Hepatocyte (in vitro differentiated cells): ENCODE measurements at regions not wholly inside any gene's neighbourhood (a gene's known extent, or its start where the extent isn't known, plus 50 kb on each side); places are given as distances from the start of the nearest gene placed in this dataset.
"Not testable (repeated sequence)": the region's sequence is repeated elsewhere in the genome, so short reads cannot be mapped to it uniquely, and the experiment has no call there.

Source experiments
- DNase-seq: peaks from one replicate; pipeline ENCODE4 v3.0.0-alpha.2; 2016; ENCODE audit warnings: low spot score
- H2AFZ ChIP-seq: fragments of 200-600 bp; sonication (generic); 2 replicates; pipeline ENCODE4 v1.6.0; 2016; ENCODE audit warnings: antibody characterized with exemption, mild to moderate bottlenecking
- H3K27ac ChIP-seq: fragments of 200-600 bp; sonication (generic); 2 replicates; pipeline ENCODE4 v1.5.1; 2016; ENCODE audit warnings: mild to moderate bottlenecking
- H3K27me3 ChIP-seq: fragments of 200-600 bp; sonication (generic); 2 replicates; pipeline ENCODE4 v1.6.1; 2016
- H3K36me3 ChIP-seq: fragments of 200-600 bp; sonication (generic); replicated peaks from 2 replicates; pipeline ENCODE4 v1.5.1; 2016; ENCODE audit warnings: low read depth; ENCODE audit not compliant: insufficient read depth
- H3K4me1 ChIP-seq: fragments of 200-600 bp; sonication (generic); 2 replicates; pipeline ENCODE4 v1.5.1; 2016; ENCODE audit warnings: mild to moderate bottlenecking, moderate library complexity; ENCODE audit not compliant: insufficient read depth
- H3K4me2 ChIP-seq: fragments of 200-600 bp; sonication (generic); 2 replicates; pipeline ENCODE4 v1.6.0; 2016
- H3K4me3 ChIP-seq: fragments of 200-600 bp; sonication (generic); 2 replicates; pipeline ENCODE4 v1.5.1; 2016; ENCODE audit warnings: mild to moderate bottlenecking
- H3K79me2 ChIP-seq: fragments of 200-600 bp; sonication (generic); 2 replicates; pipeline ENCODE4 v1.6.0; 2017; ENCODE audit warnings: mild to moderate bottlenecking
- H3K9me2 ChIP-seq: fragments of 200-600 bp; sonication (generic); replicated peaks from 2 replicates; pipeline ENCODE4 v1.6.0; 2017; ENCODE audit warnings: mild to moderate bottlenecking; ENCODE audit not compliant: insufficient read depth
- H3K9me3 ChIP-seq: fragments of 200-600 bp; sonication (generic); 2 replicates; pipeline ENCODE4 v1.5.1; 2016; ENCODE audit warnings: low read depth, mild to moderate bottlenecking
- H4K20me1 ChIP-seq: fragments of 200-600 bp; sonication (generic); 2 replicates; pipeline ENCODE4 v1.6.0; 2016; ENCODE audit warnings: mild to moderate bottlenecking; ENCODE audit not compliant: insufficient read depth, poor library complexity, severe bottlenecking
- EZH2 ChIP-seq: fragments of 200-600 bp; sonication (generic); IDR thresholded peaks from 2 replicates; pipeline ENCODE4 v1.6.1; 2016; ENCODE audit warnings: antibody characterized with exemption, mild to moderate bottlenecking, borderline replicate concordance
- EZH2phosphoT487 ChIP-seq: fragments of 200-600 bp; sonication (generic); IDR thresholded peaks from one replicate; pipeline ENCODE4 v1.6.1; 2018; ENCODE audit warnings: antibody characterized with exemption, mild to moderate bottlenecking, low read depth, moderate library complexity; ENCODE audit not compliant: unreplicated experiment, severe bottlenecking
- WGBS: methylation state at CpG from one replicate; pipeline ENCODE4 v1.1.6; 2016; ENCODE audit warnings: low lambda C conversion rate; ENCODE audit errors: missing lambda C conversion rate; 5-methylcytosine and 5-hydroxymethylcytosine counted together
- TF ChIP-seq, protein P1 (sequence below): fragments of 200-600 bp; sonication (generic); IDR thresholded peaks from 2 replicates; pipeline ENCODE4 v1.5.1; 2016; ENCODE audit warnings: antibody characterized with exemption, mild to moderate bottlenecking; ENCODE audit not compliant: poor library complexity

DNA sequence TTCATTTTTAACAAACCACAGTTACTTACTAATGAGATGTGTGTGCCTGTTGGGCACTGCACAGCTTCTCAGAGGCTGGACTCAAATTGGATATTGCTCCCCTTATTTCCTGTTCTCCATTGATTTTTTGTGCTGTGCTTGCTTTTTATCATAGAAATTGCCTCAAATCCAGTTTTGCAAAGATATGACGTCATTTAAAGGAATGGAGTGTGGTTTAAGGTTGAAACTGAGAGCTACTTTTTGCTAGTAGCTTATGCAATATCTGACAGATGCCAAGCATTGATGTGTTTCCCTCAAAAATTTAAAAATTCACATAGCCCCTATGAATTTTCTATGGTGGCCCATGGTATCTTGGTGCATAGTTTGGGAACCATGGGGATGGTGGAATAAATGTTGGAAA lies 67.7 kb upstream of the ROPN1 start:
- WGBS = 83% methylated on average over 1 of the region's 1 CpG
- no peak overlapping the region for H3K4me2 ChIP-seq

DNA sequence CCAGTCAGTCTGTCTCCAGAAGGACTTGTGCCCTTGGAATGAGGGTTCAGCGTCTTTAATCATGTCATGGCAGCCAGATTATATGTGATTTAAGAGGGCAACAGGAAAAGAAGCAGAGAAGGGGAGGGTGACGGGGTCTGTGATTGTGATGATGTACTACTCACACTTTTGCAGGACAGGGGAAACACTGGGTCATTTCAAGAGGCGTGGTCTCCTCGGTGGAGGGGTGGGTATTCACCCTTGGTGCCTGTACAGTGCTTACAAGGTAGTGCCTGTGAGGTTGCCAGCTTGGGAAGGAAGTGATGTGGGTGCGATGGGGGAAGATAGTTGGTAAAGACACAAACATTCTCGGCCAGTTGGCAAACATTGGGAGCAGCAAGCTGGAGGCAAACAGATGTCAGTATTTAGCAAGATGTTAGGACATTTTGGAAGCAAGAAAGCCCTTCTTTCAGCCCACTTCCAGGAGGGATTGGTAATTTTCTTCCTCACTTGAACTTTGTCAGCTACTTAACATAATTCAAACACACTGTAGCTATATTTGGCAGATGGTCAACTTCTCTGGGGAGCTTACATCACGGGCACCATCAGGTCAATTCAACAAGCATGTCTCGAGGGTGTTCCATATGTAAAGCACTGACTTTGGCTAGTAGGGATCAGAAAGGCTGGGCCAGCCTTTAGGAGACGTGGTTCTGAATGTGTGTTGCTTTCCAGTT lies 71.4 kb upstream of the ROPN1 start:
- TF ChIP-seq, protein P1, sequence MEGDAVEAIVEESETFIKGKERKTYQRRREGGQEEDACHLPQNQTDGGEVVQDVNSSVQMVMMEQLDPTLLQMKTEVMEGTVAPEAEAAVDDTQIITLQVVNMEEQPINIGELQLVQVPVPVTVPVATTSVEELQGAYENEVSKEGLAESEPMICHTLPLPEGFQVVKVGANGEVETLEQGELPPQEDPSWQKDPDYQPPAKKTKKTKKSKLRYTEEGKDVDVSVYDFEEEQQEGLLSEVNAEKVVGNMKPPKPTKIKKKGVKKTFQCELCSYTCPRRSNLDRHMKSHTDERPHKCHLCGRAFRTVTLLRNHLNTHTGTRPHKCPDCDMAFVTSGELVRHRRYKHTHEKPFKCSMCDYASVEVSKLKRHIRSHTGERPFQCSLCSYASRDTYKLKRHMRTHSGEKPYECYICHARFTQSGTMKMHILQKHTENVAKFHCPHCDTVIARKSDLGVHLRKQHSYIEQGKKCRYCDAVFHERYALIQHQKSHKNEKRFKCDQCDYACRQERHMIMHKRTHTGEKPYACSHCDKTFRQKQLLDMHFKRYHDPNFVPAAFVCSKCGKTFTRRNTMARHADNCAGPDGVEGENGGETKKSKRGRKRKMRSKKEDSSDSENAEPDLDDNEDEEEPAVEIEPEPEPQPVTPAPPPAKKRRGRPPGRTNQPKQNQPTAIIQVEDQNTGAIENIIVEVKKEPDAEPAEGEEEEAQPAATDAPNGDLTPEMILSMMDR = no peak
- TF ChIP-seq EZH2phosphoT487 (no peak), EZH2 (no peak)
- no peaks in the 10 kb centered on the region for H4K20me1 ChIP-seq
- no peaks in the 10 kb centered on the region for H3K4me1 ChIP-seq
- H2AFZ ChIP-seq = no peak overlapping the region
- H3K79me2 ChIP-seq = peaks cover 1% of the 10 kb centered on the region
- DNase-seq = no peak
- no peak overlapping the region for H3K4me2 ChIP-seq
- 80% methylated on average over 9 of the region's 9 CpGs for WGBS
- H3K9me3 ChIP-seq = no peaks in the 10 kb centered on the region
- H3K27me3 ChIP-seq = no peaks in the 10 kb centered on the region
- H3K9me2 ChIP-seq = no peaks in the 10 kb centered on the region
- no peak overlapping the region for H3K27ac ChIP-seq
- no peak overlapping the region for H3K4me3 ChIP-seq
- no peaks in the 10 kb centered on the region for H3K36me3 ChIP-seq

More for the DNA sequence above, 67.7 kb upstream of the ROPN1 start:
- Histone ChIP-seq H3K36me3 (no peaks in the 10 kb centered on the region), H3K4me3 (no peak overlapping the region), H4K20me1 (peaks cover 1% of the 10 kb centered on the region), H3K79me2 (peaks cover 2% of the 10 kb centered on the region), H2AFZ (no peak overlapping the region), H3K9me2 (no peaks in the 10 kb centered on the region), H3K9me3 (no peaks in the 10 kb centered on the region), H3K27me3 (no peaks in the 10 kb centered on the region), H3K27ac (no peak overlapping the region), H3K4me1 (no peaks in the 10 kb centered on the region)
- TF ChIP-seq EZH2 (no peak), EZH2phosphoT487 (no peak)
- TF ChIP-seq, protein P1 = no peak
- DNase-seq = no peak

DNA sequence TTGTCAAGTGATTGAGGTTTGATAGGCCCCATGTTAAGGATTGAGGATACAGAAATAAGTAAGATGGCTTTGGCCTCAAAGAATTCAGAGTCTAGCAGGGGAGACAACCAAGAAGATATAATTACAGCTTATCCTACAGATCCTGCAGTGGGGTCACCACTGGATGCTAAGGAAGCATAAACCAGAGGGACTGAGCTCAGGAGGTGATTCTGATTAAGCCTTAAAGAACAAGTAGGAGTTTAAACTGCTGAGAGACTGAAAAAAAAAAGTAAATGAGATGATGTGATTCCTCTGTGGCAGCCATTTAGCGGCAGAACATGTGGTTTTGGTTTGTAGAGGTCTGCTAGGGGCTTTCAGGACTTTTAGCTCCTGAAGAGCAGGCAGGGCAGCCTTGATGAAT lies 72.1 kb upstream of the ROPN1 start:
- no peaks in the 10 kb centered on the region for H3K79me2 ChIP-seq
- WGBS = 59% methylated on average over 1 of the region's 1 CpG
- H3K4me3 ChIP-seq = no peak overlapping the region
- no peaks in the 10 kb centered on the region for H3K9me3 ChIP-seq
- H3K27me3 ChIP-seq = no peaks in the 10 kb centered on the region
- H3K36me3 ChIP-seq = no peaks in the 10 kb centered on the region
- H2AFZ ChIP-seq = no peak overlapping the region
- H3K4me2 ChIP-seq = no peak overlapping the region
- no peaks in the 10 kb centered on the region for H3K4me1 ChIP-seq
- H4K20me1 ChIP-seq = no peaks in the 10 kb centered on the region
- no peak overlapping the region for H3K27ac ChIP-seq
- no peaks in the 10 kb centered on the region for H3K9me2 ChIP-seq
- TF ChIP-seq, protein P1 = no peak
- TF ChIP-seq EZH2 (no peak), EZH2phosphoT487 (no peak)
- no peak for DNase-seq

DNA sequence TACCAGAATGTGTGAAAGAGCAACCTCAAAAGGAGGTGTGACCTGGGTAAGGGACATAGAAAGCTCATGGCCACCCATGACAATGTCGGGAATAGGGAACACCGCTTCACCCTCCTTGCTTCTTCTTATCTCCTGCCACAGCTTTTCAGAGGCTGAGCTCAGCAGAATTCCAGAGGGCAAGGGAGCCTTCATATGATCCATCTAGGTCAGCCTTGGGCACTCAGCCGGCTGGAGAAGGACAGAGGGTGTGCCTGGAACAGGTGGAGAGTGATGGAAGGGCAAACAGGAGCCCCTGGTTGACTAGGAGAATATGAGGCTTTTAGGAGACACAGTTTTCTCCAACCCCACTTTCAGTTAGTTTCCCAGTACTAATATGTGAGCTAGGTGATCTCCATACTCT lies 74.6 kb upstream of the ROPN1 start:
- H3K9me3 ChIP-seq, H4K20me1 ChIP-seq: not testable (repeated sequence)
- 79% methylated on average over 3 of the region's 3 CpGs for WGBS

DNA sequence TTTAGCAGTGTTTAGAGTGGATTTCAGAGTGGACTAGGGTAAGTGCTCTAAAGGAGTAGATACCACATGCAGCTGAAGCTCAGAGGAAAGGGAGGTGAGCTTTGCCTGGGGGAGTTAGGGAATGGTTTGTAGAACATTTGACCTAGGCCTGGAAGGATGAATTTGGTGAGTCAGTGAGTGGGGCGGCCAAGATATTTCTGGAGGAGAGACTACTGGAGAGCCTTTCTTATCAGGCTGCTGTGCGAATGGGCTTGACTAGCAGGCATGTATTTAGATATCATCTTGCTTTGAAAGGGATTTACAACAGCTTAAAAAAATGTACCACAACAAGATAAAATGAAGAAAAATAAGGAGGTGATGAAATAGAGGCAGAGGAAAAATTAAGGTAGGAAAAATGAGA lies 77.8 kb upstream of the ROPN1 start:
- H3K9me2 ChIP-seq, DNase-seq, H3K27ac ChIP-seq, H2AFZ ChIP-seq, H3K79me2 ChIP-seq, H3K4me1 ChIP-seq, H3K36me3 ChIP-seq, H3K9me3 ChIP-seq, H4K20me1 ChIP-seq, H3K4me3 ChIP-seq, H3K27me3 ChIP-seq, H3K4me2 ChIP-seq: not testable (repeated sequence)
- WGBS = 69% methylated on average over 2 of the region's 2 CpGs

More for the DNA sequence above, 74.6 kb upstream of the ROPN1 start:
- H3K36me3 ChIP-seq, H2AFZ ChIP-seq, H3K27me3 ChIP-seq, H3K4me3 ChIP-seq, H3K27ac ChIP-seq, H3K4me1 ChIP-seq, DNase-seq, H3K4me2 ChIP-seq, H3K79me2 ChIP-seq, H3K9me2 ChIP-seq: not testable (repeated sequence)

DNA sequence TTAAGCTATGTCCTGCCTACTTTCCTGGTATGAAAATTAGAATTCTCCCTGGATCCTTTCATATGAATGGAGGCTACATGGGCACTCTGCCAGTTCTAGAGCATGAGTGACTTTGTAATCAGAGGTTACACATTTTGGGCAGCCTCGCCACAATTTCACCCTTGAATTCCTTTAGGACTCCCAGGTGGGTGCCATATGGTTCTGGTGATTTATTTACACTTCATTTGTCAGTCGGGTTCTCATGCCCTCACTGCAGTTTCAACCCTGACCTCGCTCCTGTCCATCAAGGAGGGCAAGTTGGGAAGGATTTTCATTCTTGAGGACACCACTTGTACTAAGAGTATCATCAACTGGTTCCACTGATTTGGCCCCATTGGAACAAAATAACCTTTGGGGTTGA lies 83.2 kb upstream of the ROPN1 start:
- H3K4me3 ChIP-seq, H3K27ac ChIP-seq, H3K9me3 ChIP-seq, H2AFZ ChIP-seq, H3K4me2 ChIP-seq, H3K79me2 ChIP-seq, H3K36me3 ChIP-seq, H3K27me3 ChIP-seq, H4K20me1 ChIP-seq, DNase-seq, H3K4me1 ChIP-seq, H3K9me2 ChIP-seq: not testable (repeated sequence)
- 93% methylated on average over 3 of the region's 3 CpGs for WGBS
